ENCODE measurements at regions not wholly inside any gene's neighbourhood (a gene's known extent, or its start where the extent isn't known, plus 50 kb on each side); places are given as distances from the start of the nearest gene placed in this dataset.

- Histone ChIP-seq H3K27ac (ENCODE audit: low read length, poor library complexity, severe bottlenecking) (no peak overlapping the region), H2BK12ac (ENCODE audit: low read length in 2 of 2) (no peak overlapping the region), H3K4ac (ENCODE audit: low read depth in 1 of 2, low read length in 2 of 2) (no peak overlapping the region), H2AFZ (ENCODE audit: low read depth, low read length) (no peak overlapping the region), H4K8ac (ENCODE audit: low read length) (no peak overlapping the region), H3K9me3 (ENCODE audit: control insufficient read depth, low read length) (no peaks in the 10 kb centered on the region), H3K4me3 (ENCODE audit: insufficient read depth in 1 of 2, low read depth in 1 of 2, low read length in 2 of 2) (no peak overlapping the region), H3K4me2 (ENCODE audit: low read length, poor library complexity, severe bottlenecking) (no peak overlapping the region), H3K79me1 (replicated peaks; ENCODE audit: low read length, poor library complexity, severe bottlenecking) (peaks cover 31% of the 10 kb centered on the region), H3K36me3 (ENCODE audit: control insufficient read depth in 1 of 2, insufficient read depth in 2 of 2, low read depth in 1 of 2, low read length in 2 of 2) (peaks cover 28 to 66% of the 10 kb centered on the region in 2 experiments), H3K27me3 (ENCODE audit: control insufficient read depth in 1 of 2, insufficient read depth in 1 of 2, low read length in 2 of 2) (no peaks in the 10 kb centered on the region), H3K9ac (ENCODE audit: low read length) (no peak overlapping the region), H3K18ac (ENCODE audit: low read depth in 1 of 2, low read length in 2 of 2) (no peak overlapping the region), H2BK15ac (ENCODE audit: low read depth, poor library complexity, severe bottlenecking) (no peak overlapping the region), H3K23ac (ENCODE audit: low read length in 2 of 2) (no peak overlapping the region), H3K4me1 (ENCODE audit: control insufficient read depth, insufficient read depth, low read depth, low read length) (peaks cover 6% of the 10 kb centered on the region), H2AK5ac (ENCODE audit: low read length, severe bottlenecking) (no peak overlapping the region), H4K91ac (ENCODE audit: low read length) (no peak overlapping the region), H2BK5ac (ENCODE audit: low read depth, low read length, poor library complexity, severe bottlenecking) (no peak overlapping the region), H3K14ac (ENCODE audit: low read length in 2 of 2) (no peak overlapping the region), H2BK120ac (ENCODE audit: low read depth, low read length) (no peak overlapping the region)
- no peak for DNase-seq
- WGBS: 82% methylated on average over 11 of the region's 11 CpGs
These were observed 156.2 kb downstream of the CRYBB2 start for GRCh38 chr22:25375683-25376082.

- Histone ChIP-seq H2BK12ac (ENCODE audit: low read length in 2 of 2) (no peak overlapping the region), H4K91ac (ENCODE audit: low read length) (no peak overlapping the region), H3K79me1 (replicated peaks; ENCODE audit: low read length, poor library complexity, severe bottlenecking) (peaks cover 31% of the 10 kb centered on the region), H3K9ac (ENCODE audit: low read length) (no peak overlapping the region), H3K4ac (ENCODE audit: low read depth in 1 of 2, low read length in 2 of 2) (no peak overlapping the region), H3K36me3 (ENCODE audit: control insufficient read depth in 1 of 2, insufficient read depth in 2 of 2, low read depth in 1 of 2, low read length in 2 of 2) (peaks cover 28 to 54% of the 10 kb centered on the region in 2 experiments), H2AK5ac (ENCODE audit: low read length, severe bottlenecking) (no peak overlapping the region), H3K27me3 (ENCODE audit: control insufficient read depth in 1 of 2, insufficient read depth in 1 of 2, low read length in 2 of 2) (peaks cover 0 to 2% of the 10 kb centered on the region in 2 experiments), H3K4me3 (ENCODE audit: insufficient read depth in 1 of 2, low read depth in 1 of 2, low read length in 2 of 2) (no peak overlapping the region), H3K14ac (ENCODE audit: low read length in 2 of 2) (no peak overlapping the region), H2AFZ (ENCODE audit: low read depth, low read length) (no peak overlapping the region), H3K4me2 (ENCODE audit: low read length, poor library complexity, severe bottlenecking) (no peak overlapping the region), H4K8ac (ENCODE audit: low read length) (no peak overlapping the region), H3K23ac (ENCODE audit: low read length in 2 of 2) (no peak overlapping the region), H2BK15ac (ENCODE audit: low read depth, poor library complexity, severe bottlenecking) (no peak overlapping the region), H2BK120ac (ENCODE audit: low read depth, low read length) (no peak overlapping the region), H3K9me3 (ENCODE audit: control insufficient read depth, low read length) (no peaks in the 10 kb centered on the region), H2BK5ac (ENCODE audit: low read depth, low read length, poor library complexity, severe bottlenecking) (no peak overlapping the region), H3K18ac (ENCODE audit: low read depth in 1 of 2, low read length in 2 of 2) (no peak overlapping the region), H3K27ac (ENCODE audit: low read length, poor library complexity, severe bottlenecking) (no peak overlapping the region), H3K4me1 (ENCODE audit: control insufficient read depth, insufficient read depth, low read depth, low read length) (peaks cover 6% of the 10 kb centered on the region)
- DNase-seq: no peak
- WGBS: 94% methylated on average over 6 of the region's 6 CpGs
These were observed 158.3 kb downstream of the CRYBB2 start for GRCh38 chr22:25377699-25378098.

GRCh38 chr22:25380122-25380747 lies 160.8 kb downstream of the CRYBB2 start:
- H2BK12ac ChIP-seq (ENCODE audit: low read length in 2 of 2): no peak overlapping the region
- H3K36me3 ChIP-seq (ENCODE audit: control insufficient read depth in 1 of 2, insufficient read depth in 2 of 2, low read depth in 1 of 2, low read length in 2 of 2): peaks cover 25 to 35% of the 10 kb centered on the region in 2 experiments
- H3K4me3 ChIP-seq (ENCODE audit: insufficient read depth in 1 of 2, low read depth in 1 of 2, low read length in 2 of 2): no peak overlapping the region
- no peak overlapping the region for H4K8ac ChIP-seq (ENCODE audit: low read length)
- no peak overlapping the region for H3K18ac ChIP-seq (ENCODE audit: low read depth in 1 of 2, low read length in 2 of 2)
- no peak overlapping the region for H2AK5ac ChIP-seq (ENCODE audit: low read length, severe bottlenecking)
- H4K91ac ChIP-seq (ENCODE audit: low read length): no peak overlapping the region
- no peak overlapping the region for H3K4ac ChIP-seq (ENCODE audit: low read depth in 1 of 2, low read length in 2 of 2)
- H3K27me3 ChIP-seq (ENCODE audit: control insufficient read depth in 1 of 2, insufficient read depth in 1 of 2, low read length in 2 of 2): peaks cover 0 to 3% of the 10 kb centered on the region in 2 experiments
- no peak overlapping the region for H3K14ac ChIP-seq (ENCODE audit: low read length in 2 of 2)
- peaks cover 22% of the 10 kb centered on the region for H3K4me1 ChIP-seq (ENCODE audit: control insufficient read depth, insufficient read depth, low read depth, low read length)
- DNase-seq: no peak
- H2AFZ ChIP-seq (ENCODE audit: low read depth, low read length): no peak overlapping the region
- WGBS: 96% methylated on average over 4 of the region's 5 CpGs
- H3K4me2 ChIP-seq (ENCODE audit: low read length, poor library complexity, severe bottlenecking): no peak overlapping the region
- no peak overlapping the region for H2BK5ac ChIP-seq (ENCODE audit: low read depth, low read length, poor library complexity, severe bottlenecking)
- H3K79me1 ChIP-seq (replicated peaks; ENCODE audit: low read length, poor library complexity, severe bottlenecking): peaks cover 31% of the 10 kb centered on the region
- H2BK15ac ChIP-seq (ENCODE audit: low read depth, poor library complexity, severe bottlenecking): no peak overlapping the region
- no peaks in the 10 kb centered on the region for H3K9me3 ChIP-seq (ENCODE audit: control insufficient read depth, low read length)
- no peak overlapping the region for H3K9ac ChIP-seq (ENCODE audit: low read length)
- no peak overlapping the region for H2BK120ac ChIP-seq (ENCODE audit: low read depth, low read length)
- no peak overlapping the region for H3K23ac ChIP-seq (ENCODE audit: low read length in 2 of 2)
- no peak overlapping the region for H3K27ac ChIP-seq (ENCODE audit: low read length, poor library complexity, severe bottlenecking)

GRCh38 chr22:25382762-25383161 lies 163.3 kb downstream of the CRYBB2 start:
- no peak overlapping the region for H3K9ac ChIP-seq (ENCODE audit: low read length)
- 79% methylated on average over 7 of the region's 7 CpGs for WGBS
- no peak for DNase-seq
- no peak overlapping the region for H2AK5ac ChIP-seq (ENCODE audit: low read length, severe bottlenecking)
- peaks cover 40% of the 10 kb centered on the region for H3K79me1 ChIP-seq (replicated peaks; ENCODE audit: low read length, poor library complexity, severe bottlenecking)
- H4K91ac ChIP-seq (ENCODE audit: low read length): no peak overlapping the region
- no peak overlapping the region for H2BK12ac ChIP-seq (ENCODE audit: low read length in 2 of 2)
- peaks cover 0 to 3% of the 10 kb centered on the region in 2 experiments for H3K27me3 ChIP-seq (ENCODE audit: control insufficient read depth in 1 of 2, insufficient read depth in 1 of 2, low read length in 2 of 2)
- H3K27ac ChIP-seq (ENCODE audit: low read length, poor library complexity, severe bottlenecking): no peak overlapping the region
- peaks cover 27% of the 10 kb centered on the region for H3K4me1 ChIP-seq (ENCODE audit: control insufficient read depth, insufficient read depth, low read depth, low read length)
- H3K4ac ChIP-seq (ENCODE audit: low read depth in 1 of 2, low read length in 2 of 2): no peak overlapping the region
- H3K14ac ChIP-seq (ENCODE audit: low read length in 2 of 2): no peak overlapping the region
- H2BK5ac ChIP-seq (ENCODE audit: low read depth, low read length, poor library complexity, severe bottlenecking): no peak overlapping the region
- no peaks in the 10 kb centered on the region for H3K9me3 ChIP-seq (ENCODE audit: control insufficient read depth, low read length)
- no peak overlapping the region for H3K4me3 ChIP-seq (ENCODE audit: insufficient read depth in 1 of 2, low read depth in 1 of 2, low read length in 2 of 2)
- no peak overlapping the region for H3K4me2 ChIP-seq (ENCODE audit: low read length, poor library complexity, severe bottlenecking)
- peaks cover 14 to 21% of the 10 kb centered on the region in 2 experiments for H3K36me3 ChIP-seq (ENCODE audit: control insufficient read depth in 1 of 2, insufficient read depth in 2 of 2, low read depth in 1 of 2, low read length in 2 of 2)
- H4K8ac ChIP-seq (ENCODE audit: low read length): no peak overlapping the region
- no peak overlapping the region for H2BK15ac ChIP-seq (ENCODE audit: low read depth, poor library complexity, severe bottlenecking)
- no peak overlapping the region for H2BK120ac ChIP-seq (ENCODE audit: low read depth, low read length)
- no peak overlapping the region for H2AFZ ChIP-seq (ENCODE audit: low read depth, low read length)
- H3K18ac ChIP-seq (ENCODE audit: low read depth in 1 of 2, low read length in 2 of 2): no peak overlapping the region
- H3K23ac ChIP-seq (ENCODE audit: low read length in 2 of 2): no peak overlapping the region
